HepG2 (cell line): ENCODE measurements at regions not wholly inside any gene's neighbourhood (a gene's known extent, or its start where the extent isn't known, plus 50 kb on each side); places are given as distances from the start of the nearest gene placed in this dataset.

Experiments
- ATAC-seq: fragments of 200-7000 bp; cut with Tn5 transposase; 3 replicates; pipeline ENCODE4 v1.9.1; 2020; ENCODE audit warnings: mild to moderate bottlenecking, moderate library complexity
- BruUV-seq: library from RNA; stranded (reverse); fragments of 400-500 nt; replicated peaks from 2 replicates; lab custom pipeline; 2021; lab: Mats Ljungman, UMichigan
- CTCF ChIA-PET: fragments of 300-600 bp; formaldehyde crosslinking; extraction: SDS; loops from one replicate; lab custom pipeline; 2021; ENCODE audit warnings: low total read pairs, inconsistent platforms, low intra/inter-chr PET ratio; lab: Yijun Ruan, JAX
- POLR2A ChIA-PET: fragments of 350-600 bp; sonication (Branson Sonifier 250); formaldehyde crosslinking; loops from one replicate; lab custom pipeline; 2020; ENCODE audit warnings: antibody characterized with exemption, inconsistent platforms; lab: Yijun Ruan, JAX
- DNase-seq: peaks from one replicate; pipeline ENCODE4 v3.0.0-alpha.2; 2015; ENCODE audit warnings: low spot score
- FAIRE-seq: peaks from 3 replicates; lab custom pipeline; 2011; peaks lifted over from hg19 to GRCh38; lab: Jason Lieb, UNC
- H2AFZ ChIP-seq: one replicate; pipeline ENCODE4 v1.6.1; 2011; ENCODE audit warnings: low read length, inconsistent platforms
- H3K27ac ChIP-seq: fragments of 300-600 bp; 3 replicates; pipeline ENCODE4 v1.8.0; 2011; ENCODE audit warnings: mixed run types, mild to moderate bottlenecking, mixed read lengths, low read length, inconsistent platforms; ENCODE audit not compliant: insufficient read depth; ENCODE audit errors: extremely low read length
- H3K27me3 ChIP-seq, 2 experiments: fragments of 200-600 bp in 1 of 2; 2 replicates in 1 of 2; 3 replicates in 1 of 2; pipeline versions ENCODE4 v1.6.0 to v1.8.0; 2011; ENCODE audit warnings: low read length in 2 of 2, mild to moderate bottlenecking in 2 of 2, moderate library complexity in 2 of 2, inconsistent platforms in 1 of 2; ENCODE audit not compliant: insufficient read depth in 2 of 2, control insufficient read depth in 1 of 2
- H3K36me3 ChIP-seq, 2 experiments: fragments of 200-600 bp in 1 of 2; replicated peaks in 1 of 2; 2 replicates in 1 of 2; 3 replicates in 1 of 2; pipeline versions ENCODE4 v1.5.1 to v1.8.0; 2011; ENCODE audit warnings: low read length in 2 of 2, inconsistent platforms in 1 of 2; ENCODE audit not compliant: insufficient read depth in 2 of 2, control insufficient read depth in 1 of 2
- H3K4me1 ChIP-seq: 2 replicates; pipeline ENCODE4 v1.5.1; 2012; ENCODE audit warnings: low read length, inconsistent platforms; ENCODE audit not compliant: insufficient read depth
- H3K4me2 ChIP-seq: 2 replicates; pipeline ENCODE4 v1.6.0; 2011; ENCODE audit warnings: low read depth, low read length, inconsistent platforms
- H3K4me3 ChIP-seq, 3 experiments: fragments of 200-600 bp in 1 of 3; sonication (generic), shearing (Covaris generic) in 1 of 3; replicated peaks in 1 of 3; 2 replicates each; pipeline ENCODE4 v1.5.1; 2011 to 2016; ENCODE audit warnings: low read length in 3 of 3, inconsistent platforms in 2 of 3, low read depth in 2 of 3, mild to moderate bottlenecking in 2 of 3, control low read depth in 1 of 3, mixed read lengths in 1 of 3; ENCODE audit not compliant: insufficient read depth in 1 of 3
- H3K79me2 ChIP-seq: one replicate; pipeline ENCODE4 v1.6.1; 2011; ENCODE audit warnings: low read length, inconsistent platforms; ENCODE audit not compliant: insufficient read depth
- H3K9ac ChIP-seq: 2 replicates; pipeline ENCODE4 v1.6.0; 2011; ENCODE audit warnings: mild to moderate bottlenecking, low read depth, low read length, inconsistent platforms; ENCODE audit not compliant: insufficient read depth
- H3K9me3 ChIP-seq: 2 replicates; pipeline ENCODE4 v1.5.1; 2012; ENCODE audit warnings: mild to moderate bottlenecking, low read length
- H4K20me1 ChIP-seq: 2 replicates; pipeline ENCODE4 v1.6.0; 2011; ENCODE audit warnings: inconsistent platforms, mild to moderate bottlenecking, low read length, moderate library complexity; ENCODE audit not compliant: insufficient read depth
- ARID3A ChIP-seq: IDR thresholded peaks from 2 replicates; pipeline ENCODE4 v1.6.1; 2012; ENCODE audit warnings: low read depth, low read length, improper control_type of control experiment
- CBX5 ChIP-seq: sonication (generic); formaldehyde crosslinking; IDR thresholded peaks from 2 replicates; pipeline ENCODE4 v1.4.0; 2020; ENCODE audit warnings: missing genetic modification reagents, borderline replicate concordance
- CERS6 ChIP-seq: sonication (generic); formaldehyde crosslinking; IDR thresholded peaks from 2 replicates; pipeline ENCODE4 v1.5.0; 2020; ENCODE audit warnings: missing genetic modification reagents
- DPF2 ChIP-seq: sonication (generic); formaldehyde crosslinking; IDR thresholded peaks from 2 replicates; pipeline ENCODE4 v1.4.0; 2020; ENCODE audit warnings: mild to moderate bottlenecking, low read depth, missing genetic modification reagents, borderline replicate concordance
- HNRNPUL1 ChIP-seq: fragments of 200-400 bp; formaldehyde crosslinking; IDR thresholded peaks from 2 replicates; pipeline ENCODE4 v1.6.1; 2017; ENCODE audit warnings: low read depth, mild to moderate bottlenecking, low read length, moderate library complexity
- KLF12 ChIP-seq: sonication (generic); formaldehyde crosslinking; IDR thresholded peaks from 2 replicates; pipeline ENCODE4 v1.4.0; 2020; ENCODE audit warnings: missing genetic modification reagents, borderline replicate concordance
- LCORL ChIP-seq, 2 experiments: fragments of 450-650 bp in 1 of 2; sonication (generic) in 1 of 2; formaldehyde crosslinking in 1 of 2; IDR thresholded peaks; 2 replicates each; pipeline versions ENCODE4 v1.5.0 to v1.6.1; 2017 to 2020; ENCODE audit warnings: antibody characterized with exemption in 1 of 2, missing genetic modification reagents in 1 of 2
- NFRKB ChIP-seq: fragments of 450-650 bp; IDR thresholded peaks from 2 replicates; pipeline ENCODE4 v1.6.1; 2017
- PRMT3 ChIP-seq: sonication (generic); formaldehyde crosslinking; IDR thresholded peaks from 2 replicates; pipeline ENCODE4 v1.8.1; 2022; ENCODE audit warnings: low read depth, mild to moderate bottlenecking, moderate library complexity, missing genetic modification reagents, borderline replicate concordance
- TBP ChIP-seq: sonication (generic); formaldehyde crosslinking; IDR thresholded peaks from 2 replicates; pipeline ENCODE4 v1.5.0; 2020; ENCODE audit warnings: missing genetic modification reagents
- TRAFD1 ChIP-seq: sonication (generic); formaldehyde crosslinking; IDR thresholded peaks from 2 replicates; pipeline ENCODE4 v1.5.1; 2020; ENCODE audit warnings: missing genetic modification reagents, mild to moderate bottlenecking, borderline replicate concordance
- ZBTB20 ChIP-seq: sonication (generic); formaldehyde crosslinking; IDR thresholded peaks from 2 replicates; pipeline ENCODE4 v1.8.1; 2023; ENCODE audit warnings: missing genetic modification reagents, low read depth, mild to moderate bottlenecking, borderline replicate concordance
- ZBTB42 ChIP-seq: sonication (generic); formaldehyde crosslinking; IDR thresholded peaks from 2 replicates; pipeline ENCODE4 v1.5.0; 2020; ENCODE audit warnings: mild to moderate bottlenecking, missing genetic modification reagents
- ZFP41 ChIP-seq: sonication (generic); formaldehyde crosslinking; IDR thresholded peaks from 2 replicates; pipeline ENCODE4 v1.4.0; 2020; ENCODE audit warnings: mild to moderate bottlenecking, missing genetic modification reagents, borderline replicate concordance
- ZFP62 ChIP-seq: sonication (generic); formaldehyde crosslinking; IDR thresholded peaks from 2 replicates; pipeline ENCODE4 v1.4.0; 2020; ENCODE audit warnings: missing genetic modification reagents
- WGBS: methylation state at CpG from one replicate; pipeline ENCODE4 v1.1.6; 2017; ENCODE audit warnings: low lambda C conversion rate; 5-methylcytosine and 5-hydroxymethylcytosine counted together
- in situ Hi-C: cut with HindIII; loops from 2 replicates; pipeline ENCODE4 v1.10.0; 2017; ENCODE audit warnings: low pct_unique_long_range_greater_than_20kb; ENCODE audit not compliant: extremely low pct_ligation_motif_present
- intact Hi-C: fragments of 100-400 bp; cut with micrococcal nuclease; formaldehyde crosslinking; loops from one replicate; pipeline ENCODE4 v1.10.0; 2022; ENCODE audit not compliant: unreplicated experiment

GRCh38 chr2:238710787-238711186 is 137.1 kb upstream of the TWIST2 start:
- H3K36me3 ChIP-seq = no peaks in the 10 kb centered on the region
- no peak overlapping the region for H3K4me2 ChIP-seq
- no peak overlapping the region for H3K27ac ChIP-seq
- ChIA-PET POLR2A (no interaction called here), CTCF (no interaction called here)
- no peak overlapping the region for H2AFZ ChIP-seq
- ATAC-seq (no peak), DNase-seq (no peak), FAIRE-seq (no peak)
- WGBS = 45% methylated on average over 4 of the region's 4 CpGs
- no peaks in the 10 kb centered on the region for H3K9me3 ChIP-seq
- TF ChIP-seq LCORL (IDR thresholded peaks at IDR 0.05) = no peak
- no peak for TF ChIP-seq LCORL (CRISPR knock-in tag; IDR thresholded peaks at IDR 0.05)
- TF ChIP-seq ZBTB20 (CRISPR knock-in tag) = no peak
- no peak for TF ChIP-seq HNRNPUL1
- TF ChIP-seq TRAFD1 (CRISPR knock-in tag) = no peak
- TF ChIP-seq DPF2 (CRISPR knock-in tag) = no peak
- TF ChIP-seq ARID3A = no peak
- TF ChIP-seq KLF12 (CRISPR knock-in tag) = no peak
- no peak for TF ChIP-seq CBX5 (CRISPR knock-in tag)
- no peak for TF ChIP-seq TBP
- no peak for TF ChIP-seq ZFP62
- TF ChIP-seq PRMT3 (CRISPR knock-in tag) = no peak
- no peak for TF ChIP-seq ZBTB42
- TF ChIP-seq CERS6 (CRISPR knock-in tag) = no peak
- no peak for TF ChIP-seq NFRKB
- TF ChIP-seq ZFP41 (CRISPR knock-in tag) = no peak
- no peaks in the 10 kb centered on the region for H3K79me2 ChIP-seq
- no peaks in the 10 kb centered on the region for H4K20me1 ChIP-seq
- H3K27me3 ChIP-seq = peaks cover 0 to 7% of the 10 kb centered on the region in 2 experiments; a peak in 2 of 5 replicates
- H3K4me1 ChIP-seq = no peaks in the 10 kb centered on the region
- no TSS peak for BruUV-seq
- no peak overlapping the region for H3K9ac ChIP-seq
- intact Hi-C loops = no loop called here
- in situ Hi-C loops = no loop called here
- H3K4me3 ChIP-seq = no peak overlapping the region
